Brain microvascular endothelial cell (primary cell): ENCODE measurements at regions not wholly inside any gene's neighbourhood (a gene's known extent, or its start where the extent isn't known, plus 50 kb on each side); places are given as distances from the start of the nearest gene placed in this dataset.

Experiments used
- DNase-seq: peaks from one replicate; pipeline ENCODE4 v3.0.0-alpha.2; 2020
- H3K27ac ChIP-seq: fragments of 250-450 bp; sonication (Bioruptor Pico); 2 replicates; pipeline ENCODE4 v1.5.1; 2020; ENCODE audit warnings: mild to moderate bottlenecking, moderate library complexity
- H3K27me3 ChIP-seq: fragments of 250-450 bp; sonication (Bioruptor Pico); replicated peaks from 2 replicates; pipeline ENCODE4 v1.5.1; 2020; ENCODE audit warnings: mild to moderate bottlenecking
- H3K36me3 ChIP-seq: fragments of 250-450 bp; sonication (Bioruptor Pico); replicated peaks from 2 replicates; pipeline ENCODE4 v1.5.1; 2020; ENCODE audit warnings: mild to moderate bottlenecking
- H3K4me3 ChIP-seq: 2 replicates; pipeline ENCODE4 v1.5.1; 2011; ENCODE audit warnings: low read depth, mild to moderate bottlenecking, control low read depth, low read length, moderate library complexity
- in situ Hi-C: cut with HindIII; loops from 2 replicates; pipeline ENCODE4 v1.10.0; 2017; ENCODE audit warnings: low sequenced_read_pairs, low pct_ligation_motif_present
- TF ChIP-seq, protein P1 (sequence below): IDR thresholded peaks from 2 replicates; pipeline ENCODE4 v1.5.1; 2011; ENCODE audit warnings: low read depth, mild to moderate bottlenecking, moderate library complexity, low read length, control low read depth, inconsistent platforms; ENCODE audit errors: missing control alignments

GRCh38 chr13:79044415-79044814, 361.6 kb downstream of the RBM26 start:
- no peaks in the 10 kb centered on the region for H3K36me3 ChIP-seq
- H3K4me3 ChIP-seq: no peak overlapping the region
- TF ChIP-seq, protein P1, sequence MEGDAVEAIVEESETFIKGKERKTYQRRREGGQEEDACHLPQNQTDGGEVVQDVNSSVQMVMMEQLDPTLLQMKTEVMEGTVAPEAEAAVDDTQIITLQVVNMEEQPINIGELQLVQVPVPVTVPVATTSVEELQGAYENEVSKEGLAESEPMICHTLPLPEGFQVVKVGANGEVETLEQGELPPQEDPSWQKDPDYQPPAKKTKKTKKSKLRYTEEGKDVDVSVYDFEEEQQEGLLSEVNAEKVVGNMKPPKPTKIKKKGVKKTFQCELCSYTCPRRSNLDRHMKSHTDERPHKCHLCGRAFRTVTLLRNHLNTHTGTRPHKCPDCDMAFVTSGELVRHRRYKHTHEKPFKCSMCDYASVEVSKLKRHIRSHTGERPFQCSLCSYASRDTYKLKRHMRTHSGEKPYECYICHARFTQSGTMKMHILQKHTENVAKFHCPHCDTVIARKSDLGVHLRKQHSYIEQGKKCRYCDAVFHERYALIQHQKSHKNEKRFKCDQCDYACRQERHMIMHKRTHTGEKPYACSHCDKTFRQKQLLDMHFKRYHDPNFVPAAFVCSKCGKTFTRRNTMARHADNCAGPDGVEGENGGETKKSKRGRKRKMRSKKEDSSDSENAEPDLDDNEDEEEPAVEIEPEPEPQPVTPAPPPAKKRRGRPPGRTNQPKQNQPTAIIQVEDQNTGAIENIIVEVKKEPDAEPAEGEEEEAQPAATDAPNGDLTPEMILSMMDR: no peak
- no peak for DNase-seq
- H3K27me3 ChIP-seq: no peaks in the 10 kb centered on the region
- in situ Hi-C loops: no loop called here
- H3K27ac ChIP-seq: no peak overlapping the region

GRCh38 chr13:79043208-79043607, 362.8 kb downstream of the RBM26 start:
- H3K27me3 ChIP-seq: no peaks in the 10 kb centered on the region
- in situ Hi-C loops: no loop called here
- TF ChIP-seq, protein P1: no peak
- H3K27ac ChIP-seq: no peak overlapping the region
- H3K36me3 ChIP-seq: no peaks in the 10 kb centered on the region
- no peak for DNase-seq
- H3K4me3 ChIP-seq: no peak overlapping the region

DNA sequence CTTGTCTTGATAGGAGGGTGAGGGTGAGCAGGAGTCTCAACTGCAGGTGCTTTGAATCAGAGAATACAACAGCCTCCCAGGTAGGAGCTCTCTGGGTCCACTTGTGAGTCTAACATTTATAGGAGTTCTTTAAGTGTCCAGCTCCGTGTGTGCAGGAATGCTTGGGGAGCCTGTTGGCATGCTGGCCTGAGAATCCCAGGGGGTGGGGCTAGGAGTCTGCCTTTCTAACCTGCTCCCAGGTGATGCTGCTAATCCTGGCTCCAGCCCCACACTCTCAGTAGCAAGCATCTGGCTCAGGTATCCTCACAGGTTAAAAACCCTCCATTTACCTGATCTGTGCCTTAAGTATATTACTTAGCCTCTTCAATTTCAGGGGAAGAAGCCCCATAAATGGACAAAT, 368.9 kb downstream of the RBM26 start:
- in situ Hi-C loops: no loop called here
- no peak for DNase-seq
- TF ChIP-seq, protein P1: no peak
- Histone ChIP-seq H3K4me3 (no peak overlapping the region), H3K27me3 (no peaks in the 10 kb centered on the region), H3K27ac (no peak overlapping the region), H3K36me3 (no peaks in the 10 kb centered on the region)

DNA sequence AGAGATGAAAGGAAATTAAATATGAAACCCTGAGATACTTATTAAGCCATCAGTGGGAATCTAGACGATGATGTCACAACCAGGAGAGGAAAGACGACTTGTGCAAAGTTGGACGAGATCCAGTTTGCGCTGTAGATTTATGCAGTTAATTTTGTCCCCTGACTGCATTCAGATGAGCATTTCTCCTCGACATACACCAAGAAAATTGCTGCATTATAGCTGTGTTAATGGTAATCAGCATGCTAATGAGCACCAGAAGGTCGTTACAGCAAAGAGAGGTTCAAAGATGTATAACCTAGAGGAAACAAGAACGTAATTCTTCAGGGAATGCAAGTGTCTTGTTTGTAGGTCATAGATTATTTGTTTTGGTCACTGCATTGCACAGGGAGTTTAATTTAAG, 371.7 kb downstream of the RBM26 start:
- Histone ChIP-seq H3K27ac (no peak overlapping the region), H3K36me3 (no peaks in the 10 kb centered on the region), H3K27me3 (no peaks in the 10 kb centered on the region), H3K4me3 (no peak overlapping the region)
- DNase-seq: no peak
- TF ChIP-seq, protein P1: no peak
- in situ Hi-C loops: no loop called here

GRCh38 chr13:79030513-79030912, 371.6 kb upstream of the OBI1 start:
- H3K27me3 ChIP-seq: no peaks in the 10 kb centered on the region
- H3K27ac ChIP-seq: no peak overlapping the region
- H3K4me3 ChIP-seq: no peak overlapping the region
- H3K36me3 ChIP-seq: no peaks in the 10 kb centered on the region
- TF ChIP-seq, protein P1: no peak
- in situ Hi-C loops: no loop called here
- no peak for DNase-seq

DNA sequence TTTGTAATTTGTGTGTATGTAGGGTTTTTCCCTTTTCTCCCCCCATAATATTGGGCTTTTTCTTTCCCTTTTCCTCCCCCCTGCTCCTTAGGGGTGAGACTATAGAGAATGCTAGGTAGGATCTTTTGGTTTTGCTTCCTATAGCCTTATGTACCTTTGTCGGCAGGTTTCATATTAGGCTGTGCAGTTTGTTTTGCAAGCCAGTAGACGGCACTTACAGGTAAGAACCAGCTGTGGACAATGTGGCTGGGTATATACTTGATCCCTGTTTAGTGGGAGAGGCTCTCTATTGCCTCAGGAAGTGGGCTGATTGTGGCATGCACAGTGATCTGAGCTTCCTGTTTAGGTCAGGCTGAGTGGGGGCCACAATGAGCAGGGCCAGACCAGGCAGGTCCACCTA, 359.2 kb upstream of the OBI1 start:
- no peaks in the 10 kb centered on the region for H3K36me3 ChIP-seq

More for the DNA sequence above, 359.2 kb upstream of the OBI1 start:
- Histone ChIP-seq H3K27ac (no peak overlapping the region), H3K27me3 (no peaks in the 10 kb centered on the region), H3K4me3 (no peak overlapping the region)
- no peak for DNase-seq
- in situ Hi-C loops: no loop called here
- TF ChIP-seq, protein P1: no peak
